ENCODE measurements at regions not wholly inside any gene's neighbourhood (a gene's known extent, or its start where the extent isn't known, plus 50 kb on each side); places are given as distances from the start of the nearest gene placed in this dataset.

DNA sequence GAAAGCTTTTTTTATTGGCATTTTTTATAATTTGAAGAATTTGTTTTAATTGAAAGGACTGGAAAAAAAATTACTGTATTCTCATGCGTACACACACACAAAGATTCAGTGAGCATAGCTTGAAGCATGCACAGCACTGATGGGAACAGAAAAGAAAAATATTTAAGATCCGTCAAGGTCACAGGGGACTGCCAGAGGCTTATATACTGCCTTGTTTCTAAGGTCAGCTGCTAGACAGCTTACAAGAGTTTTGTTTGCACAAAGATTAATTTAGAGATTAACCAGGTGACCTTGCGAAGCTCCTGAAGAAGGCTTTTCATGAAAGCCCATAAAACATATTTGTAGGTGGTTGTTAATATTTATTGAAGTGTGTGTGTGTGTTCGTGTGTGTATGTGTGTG, 396.3 kb downstream of the TRIB2 start:
- DNase-seq = no peak

DNA sequence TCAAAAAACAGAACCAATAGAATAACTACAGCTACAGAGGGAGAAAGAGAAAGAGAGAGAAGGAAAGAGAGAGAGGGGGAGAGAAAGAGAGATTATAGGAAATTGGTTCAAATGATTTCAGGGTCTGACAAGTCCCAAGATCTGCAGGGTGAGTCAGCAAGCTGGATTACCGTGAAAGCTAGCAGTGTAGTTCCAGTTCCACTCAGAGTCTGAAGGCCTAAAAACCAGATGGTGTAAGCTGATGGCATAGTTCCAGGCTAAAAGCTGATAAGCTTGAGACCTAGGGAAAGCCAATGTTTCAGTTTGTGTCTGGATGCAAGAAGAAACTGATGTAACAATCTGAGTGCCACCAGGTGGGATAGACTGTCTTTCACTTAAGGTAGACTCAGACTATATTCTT, 397.7 kb downstream of the TRIB2 start:
- DNase-seq = no peak

DNA sequence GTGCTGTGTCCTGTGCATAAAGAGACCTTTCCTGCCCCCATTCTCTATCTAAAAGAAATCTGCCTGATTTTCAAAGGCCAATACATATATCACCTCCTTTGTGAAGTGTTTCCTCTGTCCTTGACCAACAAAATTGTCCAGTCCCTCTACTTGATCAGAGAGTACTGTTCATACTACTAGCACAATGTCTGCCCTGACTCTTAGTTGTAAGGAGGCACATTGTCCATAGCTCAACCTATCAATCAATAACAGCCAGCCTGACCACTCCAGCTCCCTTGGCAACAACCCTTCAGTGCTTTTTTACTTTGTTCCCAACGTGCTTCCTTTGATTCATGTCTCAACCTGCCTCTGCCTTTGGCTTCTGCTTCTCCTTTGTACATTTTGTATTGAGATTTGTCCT, 398.9 kb downstream of the TRIB2 start:
- DNase-seq = no peak

DNA sequence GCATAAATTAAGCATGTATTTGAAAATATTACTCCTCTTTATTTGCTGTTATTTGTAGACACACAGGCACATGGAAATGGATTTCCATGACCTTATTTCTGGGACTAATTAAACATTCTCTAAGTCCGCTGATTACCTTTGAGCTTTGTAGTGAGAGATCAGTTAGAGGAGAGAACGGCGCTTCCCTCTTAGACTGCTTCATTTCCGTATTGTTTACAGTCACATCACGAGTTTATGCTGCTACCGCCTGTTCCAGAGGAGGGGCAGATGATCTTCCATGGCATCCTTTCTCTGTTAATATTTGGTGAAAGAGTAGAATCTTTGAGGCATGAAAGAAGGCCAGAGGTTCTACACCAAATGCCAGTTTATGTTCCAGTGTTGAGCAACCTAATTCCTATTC, 404.4 kb downstream of the TRIB2 start:
- DNase-seq = no peak

DNA sequence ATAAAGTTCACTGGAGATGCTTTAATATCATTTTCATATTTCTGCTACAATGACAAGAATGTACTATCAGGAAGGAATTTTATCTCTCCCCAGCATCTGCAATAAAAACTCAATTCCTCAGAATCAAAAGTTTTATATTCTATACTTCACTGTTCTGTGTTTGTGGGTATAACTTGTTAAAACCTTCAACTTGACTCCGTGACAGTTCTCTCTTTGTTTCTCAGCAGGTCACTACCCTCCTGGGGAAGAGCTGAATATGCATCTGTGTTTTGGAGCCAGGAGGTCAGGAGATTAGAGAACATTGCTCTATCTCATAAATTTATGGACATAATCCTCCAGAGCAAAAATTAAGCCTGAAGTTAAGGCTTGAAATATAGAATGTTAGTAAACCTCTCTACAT, 411.4 kb downstream of the TRIB2 start:
- no peak for DNase-seq

DNA sequence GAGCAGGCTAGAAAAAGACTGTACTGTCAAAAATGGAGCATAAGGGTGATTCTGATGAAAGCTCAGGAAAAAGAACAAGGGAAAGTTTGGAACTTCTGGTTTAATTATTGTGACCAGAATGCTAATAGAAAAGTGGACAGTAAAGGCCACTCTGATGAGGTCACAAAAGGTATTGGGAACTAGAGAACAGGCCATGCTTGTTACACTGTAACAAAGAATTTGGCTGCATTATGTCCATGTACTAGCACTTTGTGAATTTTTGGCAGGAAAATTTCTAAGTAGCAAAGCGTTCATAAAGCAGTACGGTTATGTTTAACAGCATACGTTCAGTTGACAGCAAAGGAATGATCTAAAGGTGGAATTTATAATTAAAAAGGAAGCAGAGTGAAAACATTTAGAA, 418.6 kb downstream of the TRIB2 start:
- DNase-seq = no peak

DNA sequence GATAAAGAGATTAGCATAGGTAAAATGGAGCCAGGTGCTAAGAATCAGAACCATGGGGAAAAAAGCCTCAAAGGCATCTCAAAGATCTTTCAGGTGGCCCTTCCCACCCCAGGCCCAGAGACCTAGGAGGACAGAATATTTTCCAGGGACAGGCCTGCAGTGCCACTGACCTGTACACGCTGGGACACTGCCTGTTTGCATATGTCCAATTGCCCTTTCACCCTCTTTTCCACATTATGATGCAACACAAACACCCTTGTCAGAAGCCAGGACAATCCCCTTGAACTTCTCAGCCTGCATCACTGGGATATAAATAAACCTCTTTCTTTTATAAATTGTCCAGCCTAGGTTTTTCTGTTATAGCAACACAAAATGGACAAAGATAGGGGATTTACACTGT, 419.1 kb downstream of the TRIB2 start:
- no peak for DNase-seq

DNA sequence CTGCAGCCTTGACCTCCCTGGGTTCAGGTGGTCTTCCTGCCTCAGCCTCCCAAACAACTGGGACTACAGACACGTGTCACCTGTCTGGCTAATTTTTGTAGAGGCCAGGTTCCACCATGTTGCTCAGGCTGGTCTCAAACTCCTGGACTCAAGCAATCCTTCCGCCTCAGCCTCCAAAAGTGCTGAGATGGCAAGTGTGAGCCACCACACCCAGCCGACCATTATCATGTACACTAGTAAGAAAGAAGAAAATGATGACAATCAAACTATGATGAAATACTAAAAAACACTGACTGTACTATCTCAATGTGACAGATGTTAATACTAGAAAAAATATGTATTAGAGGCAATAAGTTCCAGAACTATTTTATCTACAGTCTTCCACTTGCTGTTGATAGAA, 420.9 kb downstream of the TRIB2 start:
- DNase-seq = no peak

DNA sequence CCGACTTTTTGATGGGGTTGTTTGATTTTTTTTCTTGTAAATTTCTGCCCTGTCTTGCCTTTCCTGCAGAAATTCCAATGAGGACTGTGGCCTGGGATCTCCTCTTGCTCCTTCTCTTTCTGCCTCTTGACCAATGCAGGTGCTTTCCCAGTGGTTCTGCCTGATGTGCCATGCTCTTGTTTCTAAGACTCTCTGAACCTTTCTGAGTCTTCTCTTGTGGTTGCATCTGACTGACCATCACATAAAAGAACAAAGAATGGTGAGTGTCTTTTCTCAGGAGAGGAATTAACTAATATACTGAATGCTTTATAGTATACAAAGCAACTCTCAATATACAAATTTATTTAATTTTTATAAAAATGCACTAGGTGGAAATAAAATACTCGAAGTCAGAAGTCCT, 424.6 kb downstream of the TRIB2 start:
- DNase-seq = no peak

DNA sequence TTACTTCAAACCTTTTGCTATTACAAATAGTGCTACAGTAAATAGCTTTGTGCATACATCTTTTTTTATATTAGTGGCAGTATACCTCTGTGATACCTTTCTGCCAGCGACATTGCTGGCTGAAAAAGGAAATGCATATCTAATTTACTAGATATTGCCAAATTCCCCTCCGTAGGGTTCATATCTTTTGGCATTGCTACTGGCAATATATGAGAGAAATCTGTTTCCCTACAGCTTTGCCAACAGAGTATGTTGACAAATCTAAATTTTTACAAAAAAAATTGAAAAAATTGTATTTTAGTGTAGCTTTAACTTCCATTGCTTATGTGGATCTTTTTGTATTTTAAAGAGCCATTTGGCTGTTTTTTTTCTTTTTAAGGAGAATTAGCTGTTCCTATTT, 426.7 kb downstream of the TRIB2 start:
- no peak for DNase-seq

DNA sequence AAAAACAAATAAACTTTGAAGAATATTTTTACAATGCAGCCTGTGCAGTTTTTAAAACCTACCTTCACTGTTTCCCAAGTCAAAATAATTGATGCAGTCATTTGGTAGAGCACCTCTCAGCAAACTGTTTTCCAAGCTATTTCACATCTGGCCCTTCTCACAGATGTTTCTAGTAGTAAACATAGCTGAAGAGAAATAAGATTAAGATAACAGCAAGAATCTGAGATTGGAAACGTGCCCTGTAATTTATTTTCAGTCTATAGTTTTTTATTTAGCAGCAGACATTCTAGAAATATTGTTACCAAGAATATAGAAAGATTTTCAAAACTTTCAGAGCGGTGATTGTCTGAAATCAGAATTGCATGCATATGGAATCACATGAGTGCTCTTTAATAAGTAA, 440.2 kb downstream of the TRIB2 start:
- no peak for DNase-seq

DNA sequence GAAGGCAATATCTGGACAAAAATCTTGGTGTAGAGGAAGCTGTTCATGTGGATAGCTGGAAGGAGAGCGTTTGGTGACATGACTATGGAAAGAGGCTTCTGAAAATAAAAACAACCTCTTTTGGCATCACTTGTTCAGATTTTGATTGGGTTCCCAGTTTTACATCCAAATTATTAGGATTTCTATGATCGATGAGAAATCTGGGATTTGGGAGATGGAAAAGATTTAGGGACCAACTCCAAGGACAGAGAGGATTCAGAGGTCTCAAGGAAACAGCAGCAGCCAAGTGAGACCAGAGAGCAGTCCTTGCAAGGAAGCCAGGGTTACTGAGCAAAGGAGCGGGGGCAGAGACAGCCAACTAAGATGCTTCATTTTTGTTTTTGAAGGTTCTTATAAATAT, 441.7 kb downstream of the TRIB2 start:
- no peak for DNase-seq

DNA sequence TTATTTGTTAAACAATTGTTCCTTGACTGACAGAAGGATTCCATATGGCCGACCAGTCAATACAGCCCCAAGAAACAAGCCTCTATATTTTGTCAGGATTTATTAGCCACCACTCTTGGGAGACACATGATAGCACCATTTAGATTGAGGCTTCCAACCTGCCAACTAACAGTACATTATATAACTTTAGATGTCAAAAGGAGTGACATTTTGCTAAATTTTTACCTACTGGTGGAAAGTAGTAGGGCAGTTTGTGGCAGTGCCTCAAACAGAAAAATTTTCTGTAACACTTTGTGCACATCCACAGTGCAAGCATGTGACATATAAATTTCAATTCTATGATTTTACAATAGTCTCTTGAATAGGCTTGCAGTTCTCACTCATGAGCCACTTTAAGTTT, 464.0 kb downstream of the TRIB2 start:
- DNase-seq = no peak

DNA sequence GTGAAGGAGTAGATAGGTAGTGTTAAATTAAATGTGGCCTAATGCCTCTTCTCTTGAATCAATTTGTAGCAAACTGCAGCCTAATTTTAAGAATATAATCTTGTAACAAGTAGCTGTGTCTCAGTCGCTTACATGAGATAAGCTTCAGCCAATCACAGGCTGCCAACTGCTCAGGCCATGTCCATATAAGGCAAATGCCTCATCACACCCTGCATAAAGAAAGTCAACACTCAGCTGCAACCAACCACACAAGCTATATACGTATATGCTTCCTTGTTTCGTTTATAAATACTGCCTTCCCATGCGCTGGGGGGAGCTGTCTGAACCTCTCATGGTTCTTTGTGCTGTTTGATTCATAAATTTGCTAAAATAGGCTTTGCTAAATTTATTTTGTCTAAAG, 476.3 kb downstream of the TRIB2 start:
- DNase-seq = no peak

DNA sequence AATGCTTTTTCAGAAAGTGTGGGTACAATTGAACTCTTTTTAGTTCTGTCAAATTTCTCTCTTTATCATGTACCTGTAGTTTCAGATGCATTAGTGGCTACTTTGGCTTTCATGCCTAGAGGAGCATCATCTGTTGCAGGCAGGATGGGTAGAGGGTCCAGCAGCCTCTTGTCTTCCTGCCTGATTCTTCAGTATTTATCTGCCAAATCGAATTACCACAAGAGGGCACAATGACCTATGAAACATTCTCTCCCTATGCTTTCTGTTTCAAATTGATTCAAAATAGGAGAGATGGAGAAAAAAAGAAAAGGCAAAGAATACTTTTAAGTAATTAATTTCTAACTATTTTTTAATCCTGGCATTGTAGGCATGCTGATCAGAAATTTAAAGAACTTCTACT, 477.2 kb downstream of the TRIB2 start:
- no peak for DNase-seq

DNA sequence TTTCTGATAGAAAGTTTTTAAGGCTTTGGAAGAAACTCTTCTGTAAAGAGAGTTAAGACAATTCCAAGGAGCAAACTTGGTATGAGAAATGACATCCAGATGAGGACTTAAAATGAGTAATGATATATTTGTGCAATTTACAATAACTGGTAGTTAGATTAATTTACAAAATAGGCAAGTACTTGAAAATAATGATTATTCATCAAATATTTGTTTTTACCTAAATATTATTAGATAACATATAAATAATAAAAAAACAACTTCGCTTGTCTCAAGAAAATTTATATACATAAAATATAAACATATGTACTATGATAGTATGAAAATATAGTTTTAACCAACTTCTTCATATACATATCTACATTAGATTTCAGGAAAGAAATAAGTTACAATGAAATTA, 478.5 kb downstream of the TRIB2 start:
- no peak for DNase-seq

DNA sequence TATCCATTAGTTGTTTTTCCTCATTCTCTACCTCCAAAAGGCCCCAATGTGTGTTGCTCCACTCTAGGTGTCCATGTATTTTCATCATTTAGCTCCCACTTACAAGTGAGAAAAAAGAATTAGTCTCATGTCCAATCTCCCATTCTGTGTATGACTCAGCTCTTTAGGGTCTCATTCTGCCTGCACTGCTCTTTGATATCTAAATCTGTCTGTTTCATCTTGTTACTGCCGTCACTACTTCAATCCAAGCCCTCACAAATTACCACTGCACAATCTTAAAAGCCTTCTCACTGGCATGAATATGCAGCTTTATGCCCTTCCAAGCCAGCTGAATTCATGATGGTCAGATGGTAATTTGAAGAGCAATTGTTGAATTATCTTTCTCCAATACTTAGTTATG, 480.5 kb downstream of the TRIB2 start:
- DNase-seq = no peak

DNA sequence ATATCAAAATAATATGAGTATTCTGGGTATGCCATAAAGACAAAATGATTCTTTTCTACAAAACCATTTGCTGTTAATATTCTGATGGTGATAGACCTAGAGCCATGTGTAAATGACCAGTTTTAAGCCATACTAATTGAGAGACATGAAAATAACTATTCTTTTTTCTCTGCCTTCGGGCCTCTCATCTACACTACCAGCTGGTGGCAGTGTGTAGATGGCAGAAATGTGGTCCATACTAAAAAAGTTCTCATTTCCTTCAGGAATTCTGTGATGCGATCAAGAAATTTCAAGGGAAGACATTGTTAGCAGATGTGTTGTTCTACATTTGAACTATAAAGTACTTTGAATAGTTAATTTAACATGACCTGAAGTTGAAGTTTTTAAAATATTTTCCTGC, 485.2 kb downstream of the TRIB2 start:
- DNase-seq = no peak

DNA sequence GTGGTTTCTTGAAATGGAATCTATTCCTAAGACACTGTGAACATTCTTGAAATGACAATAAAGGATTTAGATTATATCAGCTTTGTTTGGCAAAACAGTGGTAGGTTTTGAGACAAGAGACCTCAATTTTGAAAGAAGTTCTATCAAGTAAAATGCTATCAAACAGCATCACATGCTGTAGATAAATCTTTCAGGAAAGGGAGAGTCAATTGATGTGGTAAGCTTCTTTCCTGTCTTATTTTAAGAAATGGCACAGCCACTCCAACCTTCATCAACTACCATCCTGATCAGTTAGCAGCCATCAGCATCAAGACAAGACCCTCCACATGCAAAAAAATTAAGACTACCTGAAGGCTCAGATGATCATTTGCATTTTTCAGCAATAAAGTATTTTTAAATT, 495.4 kb downstream of the TRIB2 start:
- DNase-seq = no peak

DNA sequence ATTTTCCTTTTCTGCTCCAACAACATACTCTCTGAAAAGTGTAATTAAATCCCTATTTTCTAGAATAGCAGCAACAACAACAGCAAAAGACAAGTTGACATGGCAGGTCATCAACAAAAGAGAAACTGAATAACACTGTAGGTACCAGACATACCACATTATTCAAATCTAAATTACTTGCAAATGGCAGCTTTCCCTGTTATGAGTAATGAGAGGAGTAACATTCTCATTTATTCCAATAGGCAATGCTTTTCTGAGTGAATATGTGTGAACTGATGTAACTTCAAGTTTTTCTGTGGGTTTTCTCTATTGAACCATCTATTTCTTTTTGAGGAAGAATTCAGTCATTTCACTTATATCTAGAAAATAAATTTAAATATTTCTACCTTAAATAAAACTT, 501.5 kb downstream of the TRIB2 start:
- no peak for DNase-seq

DNA sequence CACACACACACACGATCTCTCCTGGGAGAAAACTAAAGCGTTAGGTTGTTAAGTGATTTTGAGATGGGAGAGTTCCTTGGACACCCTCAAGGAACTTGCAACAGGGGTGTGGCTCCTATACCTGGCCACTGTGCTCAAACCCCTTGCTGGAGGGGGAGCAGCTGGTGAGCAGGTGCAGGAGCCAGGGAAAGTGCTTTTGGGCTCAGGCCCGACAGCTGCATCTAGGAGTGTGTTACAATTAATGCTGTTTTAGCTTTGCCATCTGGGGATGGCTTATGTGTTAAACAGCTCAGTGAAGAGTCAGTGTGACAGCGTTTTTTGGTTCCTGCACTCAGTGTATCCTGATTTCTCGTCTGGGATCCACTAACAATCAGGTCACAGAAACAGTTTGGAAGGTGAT, 510.8 kb downstream of the TRIB2 start:
- no peak for DNase-seq

DNA sequence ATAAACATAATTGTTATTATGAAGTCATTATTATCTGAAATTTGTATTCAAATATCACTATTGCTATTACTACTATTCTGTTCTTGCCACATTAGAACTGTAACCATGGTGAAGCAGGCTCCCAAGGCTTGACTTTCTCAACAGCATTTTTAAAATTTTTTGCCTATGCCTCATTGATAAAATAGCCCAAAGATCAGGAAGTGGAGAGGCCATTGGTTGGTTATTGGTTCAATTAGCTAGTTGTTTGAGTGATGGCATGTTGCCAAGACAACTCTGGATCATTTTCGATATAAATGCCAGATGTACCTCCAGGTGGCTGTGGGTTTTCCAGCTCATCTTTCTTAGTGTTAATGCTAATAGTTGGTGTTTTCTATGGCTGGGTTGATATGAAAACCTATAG, 513.5 kb downstream of the TRIB2 start:
- DNase-seq = no peak

DNA sequence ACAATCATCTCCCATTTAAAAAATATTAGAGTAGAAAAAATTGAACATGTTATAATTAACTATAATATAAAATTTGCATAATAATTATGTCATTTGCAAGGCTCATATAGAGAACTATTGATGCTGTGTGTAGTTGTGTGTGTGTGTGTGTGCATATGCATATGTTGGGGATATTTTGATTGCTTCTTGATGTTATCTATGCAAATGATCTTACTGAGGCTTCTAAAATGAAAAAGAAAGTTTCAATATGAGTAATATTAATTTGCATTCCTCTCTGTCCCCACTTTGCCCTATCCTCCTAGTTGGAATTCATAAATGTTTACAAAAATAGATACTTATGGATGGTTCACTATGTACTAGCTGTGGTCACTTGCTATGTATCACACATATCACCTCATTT, 523.3 kb downstream of the TRIB2 start:
- DNase-seq = no peak

DNA sequence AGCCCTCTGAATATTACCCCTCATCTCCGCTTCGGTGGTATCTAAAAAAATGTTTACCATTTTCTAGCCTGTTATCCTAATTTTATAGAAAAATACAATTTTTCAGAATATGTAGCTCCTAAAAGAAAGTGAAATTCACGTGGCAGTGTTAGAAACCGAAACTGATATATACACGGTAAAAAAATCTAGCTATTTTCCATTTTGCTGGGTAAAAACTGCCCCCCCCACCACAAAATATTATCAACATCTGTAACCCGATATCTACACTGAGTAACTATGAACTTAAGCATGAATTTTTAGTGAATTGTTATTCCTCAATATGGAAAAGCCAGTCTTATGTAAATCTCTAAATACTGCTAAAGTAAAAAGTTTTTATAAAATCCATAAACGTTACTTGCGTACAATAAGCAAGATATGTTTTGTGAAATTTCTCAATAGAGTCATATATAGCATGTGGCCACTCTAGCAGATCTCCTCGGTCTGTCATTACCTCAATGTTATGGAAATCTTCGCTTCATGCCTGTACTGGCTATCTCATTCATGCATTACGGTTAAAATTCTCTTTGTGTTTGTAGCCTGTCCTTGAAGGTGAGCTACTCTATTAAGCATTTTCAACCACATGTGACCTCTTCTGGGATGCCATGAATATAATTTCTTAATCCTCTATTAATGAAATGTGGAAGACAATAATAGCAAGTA, 524.2 kb downstream of the TRIB2 start:
- no peak for DNase-seq

DNA sequence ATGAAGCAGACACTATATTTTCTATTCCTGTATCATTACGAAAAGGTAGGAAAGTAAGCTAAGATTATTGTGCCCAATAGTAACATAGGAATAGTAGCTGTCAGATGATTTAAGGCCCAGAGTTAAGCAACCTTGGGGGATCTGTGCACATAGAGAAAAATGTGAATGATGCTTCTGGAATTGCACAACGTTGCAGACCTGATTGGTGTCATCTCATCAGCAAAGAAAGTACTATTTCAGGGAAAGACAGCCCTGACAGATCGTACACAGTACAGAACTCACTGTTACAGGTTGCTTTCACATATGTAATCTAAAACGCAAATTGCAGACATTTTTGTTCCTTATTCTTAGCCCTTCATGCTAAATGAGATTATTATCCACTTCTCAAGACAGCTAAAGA, 535.9 kb downstream of the TRIB2 start:
- DNase-seq = no peak

DNA sequence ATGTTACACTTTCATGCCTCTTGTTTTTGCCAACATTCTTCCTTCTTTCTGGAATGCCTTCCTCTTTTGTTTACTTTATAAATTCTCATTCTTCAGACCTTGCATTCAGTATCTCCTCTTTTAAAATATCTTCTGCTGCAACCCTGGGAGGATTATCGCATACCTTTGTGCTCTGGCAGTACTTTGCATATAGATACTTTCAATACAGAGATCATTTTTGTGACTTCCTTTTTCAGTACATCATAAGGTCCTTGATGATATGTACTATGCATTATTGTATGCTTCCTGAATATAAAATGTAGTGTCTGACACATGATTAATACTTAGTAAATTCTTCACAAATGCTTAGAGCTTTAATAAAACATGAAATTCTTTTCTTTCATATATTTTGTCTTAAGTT, 538.7 kb downstream of the TRIB2 start:
- no peak for DNase-seq

All from activated CD4-positive, alpha-beta T cell treated with anti-CD3 and anti-CD28 coated beads for 48 hours (primary cell).